DMS53 treated with DMSO at 0.1 percent for 48 hours (cell line): ENCODE measurements at regions not wholly inside any gene's neighbourhood (a gene's known extent, or its start where the extent isn't known, plus 50 kb on each side); places are given as distances from the start of the nearest gene placed in this dataset.
A peak's percentile ranks its signal among the peaks of the same experiment; 100 is the strongest.

Experiments used
- DNase-seq: peaks from one replicate; lab custom pipeline; 2025; ENCODE audit not compliant: unreplicated experiment; lab: John Stamatoyannopoulos, UW

GRCh38 chr14:62357362-62357761, 595.1 kb downstream of the SNAPC1 start:
- DNase-seq: no peak

DNA sequence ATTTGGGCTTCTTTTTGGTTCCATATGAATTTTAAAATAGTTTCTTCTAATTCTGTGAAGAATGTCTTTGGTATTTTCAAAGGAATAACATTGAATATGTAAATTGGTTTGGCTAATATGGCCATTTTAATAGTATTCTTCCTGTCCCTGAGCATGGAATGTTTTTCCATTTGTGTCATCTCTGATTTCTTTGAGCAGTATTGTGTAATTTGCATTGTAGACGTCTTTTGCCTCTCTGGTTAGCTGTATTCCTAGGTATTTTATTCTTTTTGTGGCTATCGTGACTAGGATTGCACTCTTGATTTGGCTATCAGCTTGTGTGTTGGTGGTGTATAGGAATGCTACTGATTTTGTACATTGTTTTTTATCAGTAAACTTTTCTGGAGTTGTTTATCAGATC, 601.9 kb downstream of the SNAPC1 start:
- DNase-seq: no peak

- no peak for DNase-seq
Observed at GRCh38 chr14:62364800-62365280, 602.6 kb downstream of the SNAPC1 start.

DNA sequence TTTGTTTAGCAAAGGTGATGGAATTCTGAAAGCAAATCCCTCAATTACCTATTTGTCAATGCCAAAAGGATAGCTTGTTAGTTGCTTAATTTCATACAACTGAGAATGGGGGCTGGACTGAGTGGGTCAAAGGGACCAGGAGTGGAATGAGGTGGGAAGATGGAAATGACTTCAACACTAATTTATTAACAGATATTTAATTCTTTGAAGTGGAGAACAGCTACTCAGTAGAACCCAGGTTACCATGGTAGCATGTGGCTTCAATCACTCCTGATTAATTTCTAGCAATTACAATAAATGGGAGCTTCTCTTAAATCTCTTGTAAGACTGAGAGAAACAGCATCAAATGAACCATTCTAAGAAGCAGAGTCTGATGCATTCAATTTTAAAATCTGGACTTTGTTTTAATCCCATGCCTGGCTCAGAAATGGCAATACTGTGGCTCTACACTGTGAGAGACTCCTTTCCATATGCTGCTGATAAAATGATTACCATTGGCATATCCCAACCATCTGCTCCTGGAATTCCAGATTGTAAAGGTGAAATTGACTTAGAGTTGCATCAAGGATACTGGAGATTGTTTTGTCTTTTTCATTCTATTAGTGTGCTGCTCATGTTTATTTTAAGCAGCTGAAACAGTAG, 607.8 kb downstream of the SNAPC1 start:
- no peak for DNase-seq

DNA sequence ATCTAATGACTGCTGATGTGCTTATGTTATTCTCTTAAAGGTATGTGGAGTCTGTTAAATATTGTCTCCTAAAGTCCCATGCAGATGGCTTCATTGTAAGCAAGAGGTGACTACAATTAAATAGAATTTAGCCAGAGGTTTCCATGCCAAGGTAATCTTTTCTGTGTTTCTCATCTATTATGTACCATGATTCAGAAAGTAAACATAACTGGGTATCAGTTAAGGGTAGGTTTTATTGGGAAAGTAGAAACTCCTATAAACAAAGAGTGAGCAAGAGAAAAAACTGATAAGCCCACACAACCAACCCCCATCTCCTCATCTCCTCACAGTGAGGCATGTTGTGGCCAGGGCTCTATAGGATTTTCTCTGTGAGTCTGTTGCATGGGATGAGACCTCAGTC, 611.7 kb downstream of the SNAPC1 start:
- peak; percentile 25 for DNase-seq

- peak; percentile 2 for DNase-seq
Observed at GRCh38 chr14:62378057-62378456, 615.8 kb downstream of the SNAPC1 start.

- DNase-seq: no peak
Observed at GRCh38 chr14:62381311-62382070, 619.3 kb downstream of the SNAPC1 start.

DNA sequence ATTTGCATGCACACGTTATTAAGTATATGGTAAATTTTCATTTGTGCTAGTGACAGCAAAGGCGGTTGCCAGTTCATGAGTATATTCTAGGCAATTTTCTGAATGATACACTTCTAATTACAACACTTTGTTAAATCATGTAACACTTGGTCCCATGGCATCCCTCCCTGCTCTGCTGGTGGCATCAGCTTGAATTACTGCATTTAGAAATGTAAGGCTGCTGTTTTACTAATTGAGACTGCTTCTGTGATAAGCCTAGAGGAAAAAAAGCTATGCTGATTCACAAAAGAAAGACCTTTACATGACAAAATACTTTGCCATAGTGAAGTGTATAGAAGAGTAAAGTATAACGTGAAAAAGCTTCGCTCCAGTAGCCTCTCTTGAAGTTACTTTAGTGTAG, 636.1 kb downstream of the KCNH5 start:
- no peak for DNase-seq

DNA sequence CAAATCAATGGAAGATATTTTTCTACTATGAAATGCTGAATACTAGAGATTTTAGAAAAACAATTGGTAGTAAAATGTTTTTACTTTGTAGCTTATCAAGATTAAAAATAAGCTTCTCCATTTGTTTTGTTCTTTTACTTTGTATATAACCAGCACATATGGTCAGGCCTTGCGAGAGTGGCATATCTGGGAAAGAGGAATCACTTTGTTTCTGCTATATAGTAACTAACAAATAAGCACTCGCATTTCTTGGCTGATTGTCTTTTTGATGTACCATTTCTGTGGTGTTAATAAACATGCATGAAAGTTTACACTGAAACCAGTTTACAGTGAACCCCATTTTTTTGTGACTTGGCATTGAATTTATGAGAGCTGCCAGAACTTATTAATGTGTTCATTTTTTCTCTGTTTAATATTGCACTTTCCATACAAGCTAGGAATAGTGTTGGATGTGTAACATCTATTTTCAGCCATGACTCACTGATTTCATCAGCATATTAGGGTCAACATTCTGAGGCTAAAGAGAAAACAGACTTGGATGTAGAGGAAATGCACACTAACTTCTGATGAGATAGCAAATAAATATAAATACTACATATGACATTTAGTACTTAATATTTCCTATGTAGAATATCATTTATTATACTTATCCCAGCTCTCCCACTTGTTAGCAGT, 635.5 kb downstream of the KCNH5 start:
- DNase-seq: no peak

- DNase-seq: no peak
Observed at GRCh38 chr14:62420847-62421246, 624.4 kb downstream of the KCNH5 start.

- DNase-seq: no peak
Observed at GRCh38 chr14:62428429-62429203, 616.6 kb downstream of the KCNH5 start.

- no peak for DNase-seq
Observed at GRCh38 chr14:62429683-62430082, 615.6 kb downstream of the KCNH5 start.

GRCh38 chr14:62431496-62431895, 613.8 kb downstream of the KCNH5 start:
- DNase-seq: no peak

DNA sequence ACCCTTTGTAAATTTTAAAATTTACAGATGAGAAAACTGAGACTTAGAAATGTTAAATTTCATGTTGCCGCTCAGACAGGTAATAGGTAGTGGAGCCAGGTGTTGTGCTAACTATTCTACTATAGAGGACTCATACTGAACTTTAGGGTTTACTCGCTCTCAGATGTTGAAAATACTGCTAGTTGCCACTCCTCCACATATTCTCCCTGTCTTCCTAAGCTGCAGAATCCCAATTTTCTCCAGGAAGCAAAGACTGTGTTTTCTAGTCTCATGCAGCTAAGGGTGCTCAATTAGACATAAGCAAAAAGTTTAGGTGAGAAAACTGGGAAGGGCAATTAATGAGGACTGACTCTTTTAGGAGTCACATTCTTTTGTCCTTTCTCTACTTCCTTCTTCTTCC, 612.3 kb downstream of the KCNH5 start:
- DNase-seq: no peak

DNA sequence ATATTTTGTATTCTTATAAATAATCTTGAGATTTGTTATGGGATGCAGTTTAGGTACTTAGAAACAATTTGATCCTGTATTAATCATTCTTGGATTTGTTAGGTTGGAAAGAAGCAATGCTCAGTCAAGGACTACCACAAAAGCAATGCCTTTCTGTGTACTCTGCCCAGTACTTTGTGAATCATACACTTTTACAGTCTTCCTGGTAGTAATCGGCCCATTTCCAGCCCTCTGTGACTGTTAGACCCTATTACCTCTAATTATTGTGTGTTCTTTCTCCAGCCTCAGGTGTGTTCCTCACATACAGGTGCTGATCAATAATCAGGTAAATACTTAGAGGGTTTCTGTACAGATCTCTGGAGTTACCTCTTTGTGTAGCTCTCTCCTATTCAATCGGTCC, 609.0 kb downstream of the KCNH5 start:
- DNase-seq: no peak

GRCh38 chr14:62439210-62439609, 606.0 kb downstream of the KCNH5 start:
- DNase-seq: no peak

DNA sequence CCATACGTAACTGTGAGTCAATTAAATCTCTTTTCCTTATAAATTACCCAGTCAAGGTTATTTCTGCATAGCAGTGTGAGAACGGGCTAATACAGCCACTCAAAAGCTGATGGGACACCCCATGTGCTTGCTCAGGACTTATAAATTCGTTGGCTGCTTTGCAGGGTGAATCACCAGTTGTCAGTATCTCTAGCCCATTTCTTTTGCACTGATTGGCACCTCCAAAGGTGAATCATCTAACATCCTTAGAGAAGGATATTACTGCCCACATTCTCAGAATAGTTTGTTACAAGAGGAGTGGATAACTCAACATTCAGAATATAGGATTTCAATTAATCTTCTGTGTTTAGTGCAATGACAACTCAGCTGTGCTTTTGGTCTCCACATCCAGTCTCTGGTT, 601.5 kb downstream of the KCNH5 start:
- DNase-seq: no peak

DNA sequence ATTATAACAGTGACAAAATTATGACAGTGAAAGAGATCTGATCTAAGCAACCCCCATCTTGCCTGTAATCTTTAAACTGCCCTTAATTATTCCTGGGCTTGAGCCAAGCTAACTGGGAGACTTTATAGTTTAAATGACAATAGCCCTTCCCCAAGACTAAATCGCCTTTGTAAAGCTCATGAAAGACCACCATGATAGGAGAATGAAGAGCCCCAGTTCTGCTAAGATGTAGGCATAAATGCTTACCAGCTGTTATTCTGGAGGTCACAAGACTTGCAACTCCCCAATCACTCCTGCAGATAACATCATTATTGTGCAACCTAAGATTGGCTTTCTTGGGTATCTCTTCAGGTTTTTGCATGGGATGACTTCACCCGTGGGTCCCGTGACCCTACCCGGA, 599.7 kb downstream of the KCNH5 start:
- no peak for DNase-seq

DNA sequence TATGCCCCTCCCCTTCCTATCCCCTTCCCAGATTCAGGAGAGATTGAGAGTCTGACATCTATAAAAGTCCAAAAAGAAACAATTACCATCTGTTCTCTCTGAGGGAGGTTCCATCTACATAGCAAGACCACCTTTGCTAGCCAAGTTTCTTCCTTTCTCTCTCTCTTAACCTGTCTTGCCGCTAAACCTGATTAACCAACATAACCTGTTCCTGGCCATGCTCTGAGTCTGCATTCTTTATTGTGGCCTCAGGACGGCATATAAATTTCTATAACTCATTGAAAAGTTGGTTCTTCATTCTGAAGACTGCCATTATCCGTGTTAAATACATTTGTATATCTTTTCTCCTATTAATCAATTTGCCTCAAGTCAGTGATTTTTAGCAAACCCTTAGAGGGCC, 594.0 kb downstream of the KCNH5 start:
- DNase-seq: no peak

- DNase-seq: no peak
Observed at GRCh38 chr14:62453226-62453625, 592.0 kb downstream of the KCNH5 start.

DNA sequence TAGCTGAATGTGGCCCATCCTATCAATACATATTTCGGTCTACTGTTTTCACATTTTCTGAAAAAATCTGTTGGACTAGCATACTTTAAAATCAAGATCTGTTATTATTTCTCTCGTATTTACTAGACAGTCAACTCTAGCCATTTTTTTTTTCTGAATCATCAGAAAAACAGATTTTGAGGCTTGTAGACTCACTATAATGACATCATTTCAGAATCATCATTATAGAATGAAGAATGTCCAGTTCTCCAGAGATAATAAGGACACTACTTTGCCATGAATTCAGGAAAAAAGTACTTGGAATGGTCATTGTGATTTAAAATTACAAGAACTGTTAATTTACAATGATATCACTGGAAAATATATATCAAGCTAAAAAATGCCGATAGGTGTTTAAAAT, 589.8 kb downstream of the KCNH5 start:
- no peak for DNase-seq
